NCI-H774 (cell line): ENCODE measurements at regions not wholly inside any gene's neighbourhood (a gene's known extent, or its start where the extent isn't known, plus 50 kb on each side); places are given as distances from the start of the nearest gene placed in this dataset.
A peak's percentile ranks its signal among the peaks of the same experiment; 100 is the strongest.
"Not testable (repeated sequence)": the region's sequence is repeated elsewhere in the genome, so short reads cannot be mapped to it uniquely, and the experiment has no call there.

Experiments used
- DNase-seq: peaks from one replicate; lab custom pipeline; 2025; lab: John Stamatoyannopoulos, UW

GRCh38 chr11:33970984-33971466, 79.1 kb upstream of the LMO2 start:
- peak; percentile 53 for DNase-seq

GRCh38 chr11:33967451-33967850, 75.6 kb upstream of the LMO2 start:
- no peak for DNase-seq

- no peak for DNase-seq
These were observed 73.2 kb upstream of the LMO2 start for GRCh38 chr11:33965032-33965431.

- no peak for DNase-seq
These were observed 68.1 kb upstream of the LMO2 start for GRCh38 chr11:33959855-33960400.

GRCh38 chr11:33957304-33957917, 65.5 kb upstream of the LMO2 start:
- no peak for DNase-seq

GRCh38 chr11:33956611-33957010, 64.7 kb upstream of the LMO2 start:
- DNase-seq = no peak

- no peak for DNase-seq
These were observed 61.4 kb upstream of the LMO2 start for GRCh38 chr11:33953289-33953688.

GRCh38 chr11:33952805-33953204, 60.9 kb upstream of the LMO2 start:
- no peak for DNase-seq

- DNase-seq = no peak
These were observed 57.5 kb upstream of the LMO2 start for GRCh38 chr11:33949252-33949913.

GRCh38 chr11:33948494-33948893, 56.6 kb upstream of the LMO2 start:
- DNase-seq = no peak

GRCh38 chr11:33947918-33948317, 56.0 kb upstream of the LMO2 start:
- DNase-seq = not testable (repeated sequence)

GRCh38 chr11:33946930-33947329, 55.1 kb upstream of the LMO2 start:
- no peak for DNase-seq

GRCh38 chr11:33945481-33946268, 53.8 kb upstream of the LMO2 start:
- DNase-seq = no peak

- DNase-seq = no peak
These were observed 53.0 kb upstream of the LMO2 start for GRCh38 chr11:33944693-33945424.

GRCh38 chr11:33944345-33944692, 52.4 kb upstream of the LMO2 start:
- DNase-seq = no peak

- DNase-seq = no peak
These were observed 51.1 kb upstream of the LMO2 start for GRCh38 chr11:33942954-33943353.

- DNase-seq = no peak
These were observed 49.8 kb upstream of the LMO2 start for GRCh38 chr11:33941637-33942160.
